SK-N-MC (cell line): ENCODE measurements at regions not wholly inside any gene's neighbourhood (a gene's known extent, or its start where the extent isn't known, plus 50 kb on each side); places are given as distances from the start of the nearest gene placed in this dataset.
"Not testable (repeated sequence)": the region's sequence is repeated elsewhere in the genome, so short reads cannot be mapped to it uniquely, and the experiment has no call there.

Source experiments
- DNase-seq: peaks from one replicate; pipeline ENCODE4 v3.0.0-alpha.2; 2011; ENCODE audit warnings: low read depth, low spot score
- H3K27ac ChIP-seq: fragments of 200-600 bp; sonication (generic); 2 replicates; pipeline ENCODE4 v1.5.1; 2016; ENCODE audit warnings: mixed run types
- H3K36me3 ChIP-seq: fragments of 200-600 bp; sonication (generic); 2 replicates; pipeline ENCODE4 v1.6.1; 2017; ENCODE audit warnings: antibody characterized with exemption, low read length, mixed read lengths; ENCODE audit not compliant: insufficient read depth
- H3K4me3 ChIP-seq: fragments of 200-600 bp; sonication (generic); 2 replicates; pipeline ENCODE4 v1.5.1; 2016
- H3K9ac ChIP-seq: fragments of 200-600 bp; sonication (generic); 2 replicates; pipeline ENCODE4 v1.8.0; 2017; ENCODE audit warnings: mixed run types, mixed read lengths; ENCODE audit not compliant: insufficient read length
- H3K9me3 ChIP-seq: fragments of 200-600 bp; sonication (generic); 2 replicates; pipeline ENCODE4 v1.6.1; 2017; ENCODE audit warnings: low read depth, mild to moderate bottlenecking, antibody characterized with exemption, low read length, moderate library complexity, mixed read lengths
- EZH2 ChIP-seq: fragments of 200-600 bp; sonication (generic); IDR thresholded peaks from one replicate; pipeline ENCODE4 v1.6.1; 2017; ENCODE audit warnings: antibody characterized with exemption
- FOXP2 ChIP-seq: optimal IDR thresholded peaks from 2 replicates; pipeline ENCODE3; 2011; ENCODE audit warnings: mild to moderate bottlenecking, moderate library complexity; ENCODE audit not compliant: insufficient read depth; ENCODE audit errors: extremely low read length, control extremely low read depth
- POLR2AphosphoS5 ChIP-seq: IDR thresholded peaks from 2 replicates; pipeline ENCODE4 v1.6.1; 2012; ENCODE audit warnings: mild to moderate bottlenecking, low read depth, low read length, borderline replicate concordance

- H3K4me3 ChIP-seq = no peak overlapping the region
Measured at GRCh38 chr2:2904721-2905350, 472.8 kb downstream of the EIPR1 start.

GRCh38 chr2:2902547-2903281, 474.9 kb downstream of the EIPR1 start:
- no peaks in the 10 kb centered on the region for H3K9me3 ChIP-seq
- H3K9ac ChIP-seq = no peak overlapping the region
- no peak overlapping the region for H3K4me3 ChIP-seq
- no peaks in the 10 kb centered on the region for H3K36me3 ChIP-seq
- TF ChIP-seq EZH2 (no peak), POLR2AphosphoS5 (no peak), FOXP2 (no peak)
- no peak overlapping the region for H3K27ac ChIP-seq
- DNase-seq = no peak

More at GRCh38 chr2:2904721-2905350, 472.8 kb downstream of the EIPR1 start:
- H3K36me3 ChIP-seq = no peaks in the 10 kb centered on the region
- H3K27ac ChIP-seq = no peak overlapping the region
- no peak for DNase-seq
- H3K9me3 ChIP-seq = no peaks in the 10 kb centered on the region
- no peak for TF ChIP-seq POLR2AphosphoS5
- H3K9ac ChIP-seq = no peak overlapping the region

GRCh38 chr2:2901384-2902345, 476.0 kb downstream of the EIPR1 start:
- no peak overlapping the region for H3K9ac ChIP-seq
- TF ChIP-seq POLR2AphosphoS5 (no peak), EZH2 (no peak), FOXP2 (no peak)
- H3K4me3 ChIP-seq = no peak overlapping the region
- no peaks in the 10 kb centered on the region for H3K9me3 ChIP-seq
- no peak for DNase-seq
- no peaks in the 10 kb centered on the region for H3K36me3 ChIP-seq
- H3K27ac ChIP-seq = no peak overlapping the region

GRCh38 chr2:2899826-2900225, 477.8 kb downstream of the EIPR1 start:
- no peaks in the 10 kb centered on the region for H3K9me3 ChIP-seq
- no peak for DNase-seq
- H3K36me3 ChIP-seq = no peaks in the 10 kb centered on the region
- TF ChIP-seq POLR2AphosphoS5 (no peak), FOXP2 (no peak), EZH2 (no peak)
- H3K27ac ChIP-seq = no peak overlapping the region
- H3K4me3 ChIP-seq = no peak overlapping the region
- H3K9ac ChIP-seq = no peak overlapping the region

GRCh38 chr2:2898744-2899143, 478.9 kb downstream of the EIPR1 start:
- no peak for DNase-seq
- no peak overlapping the region for H3K27ac ChIP-seq
- no peak overlapping the region for H3K9ac ChIP-seq
- no peaks in the 10 kb centered on the region for H3K9me3 ChIP-seq
- no peak overlapping the region for H3K4me3 ChIP-seq
- no peaks in the 10 kb centered on the region for H3K36me3 ChIP-seq
- no peak for TF ChIP-seq POLR2AphosphoS5
- TF ChIP-seq EZH2 = no peak
- no peak for TF ChIP-seq FOXP2

- H3K9ac ChIP-seq = no peak overlapping the region
- no peak for DNase-seq
- H3K9me3 ChIP-seq = no peaks in the 10 kb centered on the region
- no peak overlapping the region for H3K27ac ChIP-seq
- no peak overlapping the region for H3K4me3 ChIP-seq
- H3K36me3 ChIP-seq = no peaks in the 10 kb centered on the region
- TF ChIP-seq POLR2AphosphoS5 (no peak), EZH2 (no peak), FOXP2 (no peak)
Measured at GRCh38 chr2:2896643-2897042, 481.0 kb downstream of the EIPR1 start.

GRCh38 chr2:2896011-2896410, 481.6 kb downstream of the EIPR1 start:
- Histone ChIP-seq H3K27ac (no peak overlapping the region), H3K9me3 (no peaks in the 10 kb centered on the region), H3K9ac (no peak overlapping the region), H3K4me3 (no peak overlapping the region), H3K36me3 (no peaks in the 10 kb centered on the region)
- no peak for DNase-seq
- TF ChIP-seq EZH2 = no peak
- no peak for TF ChIP-seq POLR2AphosphoS5
- no peak for TF ChIP-seq FOXP2

- DNase-seq, H3K27ac ChIP-seq, H3K9me3 ChIP-seq, H3K9ac ChIP-seq, H3K36me3 ChIP-seq, H3K4me3 ChIP-seq: not testable (repeated sequence)
Measured at GRCh38 chr2:2894011-2894410, 483.6 kb downstream of the EIPR1 start.

GRCh38 chr2:2892892-2893291, 484.7 kb downstream of the EIPR1 start:
- no peak for DNase-seq
- Histone ChIP-seq H3K4me3 (no peak overlapping the region), H3K9ac (no peak overlapping the region), H3K9me3 (no peaks in the 10 kb centered on the region), H3K36me3 (no peaks in the 10 kb centered on the region), H3K27ac (no peak overlapping the region)
- TF ChIP-seq POLR2AphosphoS5 (no peak), EZH2 (no peak), FOXP2 (no peak)
